ENCODE measurements at regions not wholly inside any gene's neighbourhood (a gene's known extent, or its start where the extent isn't known, plus 50 kb on each side); places are given as distances from the start of the nearest gene placed in this dataset.

DNA sequence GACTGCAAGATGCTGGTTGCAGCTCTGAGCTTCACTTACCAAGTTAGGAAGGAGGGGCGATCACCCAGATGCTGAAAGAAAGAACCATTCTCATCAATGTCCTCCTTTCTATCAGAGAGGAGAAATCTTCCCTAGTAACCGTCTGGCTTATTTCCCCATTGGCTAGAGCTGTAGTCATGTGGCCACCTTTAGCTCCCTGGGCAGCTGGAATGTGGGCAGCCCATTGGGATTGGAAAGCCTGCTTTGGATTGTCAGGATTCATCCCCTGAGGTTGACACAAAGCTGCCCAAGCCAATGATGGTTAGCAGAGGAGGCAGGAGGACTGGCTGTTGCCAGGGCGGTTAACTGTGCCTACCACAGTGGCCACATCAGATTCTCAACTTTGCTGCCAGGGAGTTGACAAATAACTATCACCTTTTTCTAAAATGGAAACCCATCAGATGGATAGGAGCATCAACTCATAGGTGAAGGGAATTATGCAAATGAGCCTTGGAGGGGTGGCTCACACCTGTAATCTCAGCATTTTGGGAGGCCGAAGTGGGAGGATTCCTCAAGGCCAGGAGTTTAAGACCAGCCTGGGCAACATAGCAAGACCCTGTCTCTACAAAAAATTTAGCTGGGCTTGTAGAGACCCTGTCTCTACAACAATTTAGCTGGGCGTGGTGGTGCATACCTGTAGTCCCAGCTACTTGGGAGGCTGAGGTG, 206.4 kb upstream of the GALNT17 start:
- Histone ChIP-seq H3K4me3 (ENCODE audit: low read depth, low read length) (no peak overlapping the region), H3K4me1 (ENCODE audit: insufficient read depth) (no peaks in the 10 kb centered on the region), H3K36me3 (ENCODE audit: insufficient read depth) (no peaks in the 10 kb centered on the region), H3K27ac (ENCODE audit: low read depth) (no peak overlapping the region)
- DNase-seq (ENCODE audit: extremely low spot score), result no peak
- 91% methylated on average over 5 of the region's 5 CpGs for WGBS

GRCh38 chr7:70926666-70927065, 205.3 kb upstream of the GALNT17 start:
- Histone ChIP-seq H3K36me3 (ENCODE audit: insufficient read depth) (no peaks in the 10 kb centered on the region), H3K4me3 (ENCODE audit: low read depth, low read length) (no peak overlapping the region), H3K4me1 (ENCODE audit: insufficient read depth) (no peaks in the 10 kb centered on the region), H3K27ac (ENCODE audit: low read depth) (no peak overlapping the region)
- DNase-seq (ENCODE audit: extremely low spot score), result peak; percentile 7
- 42% methylated on average over 4 of the region's 4 CpGs for WGBS

- Histone ChIP-seq H3K4me3 (ENCODE audit: low read depth, low read length) (no peak overlapping the region), H3K4me1 (ENCODE audit: insufficient read depth) (no peaks in the 10 kb centered on the region), H3K27ac (ENCODE audit: low read depth) (no peak overlapping the region), H3K36me3 (ENCODE audit: insufficient read depth) (no peaks in the 10 kb centered on the region)
- DNase-seq (ENCODE audit: extremely low spot score), result no peak
- WGBS, result 87% methylated on average over 8 of the region's 8 CpGs
Observed at GRCh38 chr7:70935311-70935710, 196.6 kb upstream of the GALNT17 start.

DNA sequence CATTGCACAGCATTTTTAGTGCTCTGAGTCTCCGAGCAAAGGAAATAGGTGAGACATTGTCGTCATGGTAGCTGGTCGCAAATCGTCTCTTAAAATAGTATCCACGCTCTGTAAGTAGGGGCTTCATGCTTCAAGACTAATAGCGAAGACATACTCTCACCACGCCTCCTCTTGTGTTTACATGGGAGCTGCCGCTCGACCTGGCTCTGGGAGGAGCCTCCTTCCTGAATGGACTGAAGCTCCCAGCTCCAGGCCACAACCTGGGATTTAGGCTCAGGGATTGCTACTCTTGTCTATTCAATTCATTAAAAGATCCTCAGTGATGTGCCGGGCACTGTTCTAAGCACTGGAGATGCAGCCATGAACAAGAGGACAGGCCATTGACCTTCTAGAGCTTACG, 196.1 kb upstream of the GALNT17 start:
- 71% methylated on average over 11 of the region's 11 CpGs for WGBS
- no peak for DNase-seq (ENCODE audit: extremely low spot score)
- H3K36me3 ChIP-seq (ENCODE audit: insufficient read depth), result no peaks in the 10 kb centered on the region
- H3K4me3 ChIP-seq (ENCODE audit: low read depth, low read length), result no peak overlapping the region
- H3K27ac ChIP-seq (ENCODE audit: low read depth), result no peak overlapping the region
- H3K4me1 ChIP-seq (ENCODE audit: insufficient read depth), result no peaks in the 10 kb centered on the region

DNA sequence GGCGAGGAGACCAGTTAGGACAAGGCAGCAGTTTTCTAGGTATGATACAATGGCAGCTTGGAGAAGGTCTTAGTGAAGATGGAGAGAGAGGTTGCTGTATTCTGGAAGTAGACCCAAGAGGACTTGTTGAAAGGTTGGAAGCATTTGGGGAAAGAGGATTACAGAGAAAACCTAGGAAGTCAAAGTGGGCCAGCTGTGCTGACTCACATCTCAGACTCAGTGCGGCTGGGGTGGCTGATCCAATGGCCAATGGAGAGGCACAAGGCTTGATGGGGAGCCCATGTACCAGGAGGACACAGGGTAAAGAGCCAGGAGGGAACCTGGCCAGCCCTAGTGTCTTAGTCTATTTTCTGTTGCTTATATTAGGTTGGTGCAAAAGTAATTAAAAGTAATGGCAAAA, 194.5 kb upstream of the GALNT17 start:
- no peaks in the 10 kb centered on the region for H3K36me3 ChIP-seq (ENCODE audit: insufficient read depth)
- no peak overlapping the region for H3K4me3 ChIP-seq (ENCODE audit: low read depth, low read length)
- WGBS, result 81% methylated on average over 2 of the region's 2 CpGs
- H3K4me1 ChIP-seq (ENCODE audit: insufficient read depth), result no peaks in the 10 kb centered on the region
- no peak for DNase-seq (ENCODE audit: extremely low spot score)
- no peak overlapping the region for H3K27ac ChIP-seq (ENCODE audit: low read depth)

DNA sequence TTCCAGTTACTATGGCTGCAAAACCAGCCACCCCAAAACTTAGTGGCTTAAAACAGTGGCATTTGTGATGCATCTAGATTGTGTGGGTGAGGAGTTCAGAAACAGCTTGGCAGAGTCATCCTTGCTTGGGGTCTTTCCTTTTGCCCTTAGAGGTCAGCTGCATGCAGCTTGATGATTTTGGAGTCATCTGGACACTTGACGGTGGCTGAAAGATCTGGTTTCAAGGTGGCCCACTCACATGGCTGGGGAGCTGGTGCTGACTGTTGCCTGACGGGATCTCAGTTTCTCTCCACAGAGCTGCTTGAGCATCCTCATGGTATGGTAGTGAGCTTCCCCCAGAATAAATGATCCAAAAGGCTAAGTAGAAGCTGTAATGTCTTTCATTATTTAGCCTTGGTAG, 191.3 kb upstream of the GALNT17 start:
- 92% methylated on average over 2 of the region's 2 CpGs for WGBS
- Histone ChIP-seq H3K4me1 (ENCODE audit: insufficient read depth) (no peaks in the 10 kb centered on the region), H3K4me3 (ENCODE audit: low read depth, low read length) (no peak overlapping the region), H3K36me3 (ENCODE audit: insufficient read depth) (no peaks in the 10 kb centered on the region), H3K27ac (ENCODE audit: low read depth) (no peak overlapping the region)
- no peak for DNase-seq (ENCODE audit: extremely low spot score)

DNA sequence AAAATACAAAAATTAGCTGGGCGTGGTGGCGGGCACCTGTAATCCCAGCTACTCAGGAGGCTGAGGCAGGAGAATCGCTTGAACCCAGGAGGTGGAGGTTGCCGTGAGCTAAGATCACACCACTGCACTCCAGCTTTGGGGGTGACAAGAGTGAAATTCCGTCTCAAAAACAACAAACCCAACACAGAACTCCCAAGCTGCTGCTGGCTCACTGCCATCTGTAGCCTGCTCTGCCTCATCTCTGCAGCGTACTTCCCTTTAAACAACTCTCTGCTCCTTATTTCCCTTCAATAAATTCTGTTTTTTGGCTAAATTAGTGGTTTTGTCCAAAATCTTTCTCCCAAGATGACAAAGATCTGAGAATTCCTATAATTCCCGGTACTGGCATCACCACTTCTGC, 189.2 kb upstream of the GALNT17 start:
- Histone ChIP-seq H3K36me3 (ENCODE audit: insufficient read depth) (no peaks in the 10 kb centered on the region), H3K27ac (ENCODE audit: low read depth) (no peak overlapping the region), H3K4me3 (ENCODE audit: low read depth, low read length) (no peak overlapping the region), H3K4me1 (ENCODE audit: insufficient read depth) (no peaks in the 10 kb centered on the region)
- DNase-seq (ENCODE audit: extremely low spot score), result no peak
- 74% methylated on average over 7 of the region's 7 CpGs for WGBS

GRCh38 chr7:70944516-70944915, 187.4 kb upstream of the GALNT17 start:
- no peaks in the 10 kb centered on the region for H3K4me1 ChIP-seq (ENCODE audit: insufficient read depth)
- H3K4me3 ChIP-seq (ENCODE audit: low read depth, low read length), result no peak overlapping the region
- DNase-seq (ENCODE audit: extremely low spot score), result no peak
- H3K27ac ChIP-seq (ENCODE audit: low read depth), result no peak overlapping the region
- H3K36me3 ChIP-seq (ENCODE audit: insufficient read depth), result no peaks in the 10 kb centered on the region
- 82% methylated on average over 4 of the region's 4 CpGs for WGBS

- H3K27ac ChIP-seq (ENCODE audit: low read depth), result no peak overlapping the region
- no peaks in the 10 kb centered on the region for H3K36me3 ChIP-seq (ENCODE audit: insufficient read depth)
- 76% methylated on average over 2 of the region's 2 CpGs for WGBS
- H3K4me3 ChIP-seq (ENCODE audit: low read depth, low read length), result no peak overlapping the region
- no peaks in the 10 kb centered on the region for H3K4me1 ChIP-seq (ENCODE audit: insufficient read depth)
- no peak for DNase-seq (ENCODE audit: extremely low spot score)
Observed at GRCh38 chr7:70947181-70947580, 184.8 kb upstream of the GALNT17 start.

DNA sequence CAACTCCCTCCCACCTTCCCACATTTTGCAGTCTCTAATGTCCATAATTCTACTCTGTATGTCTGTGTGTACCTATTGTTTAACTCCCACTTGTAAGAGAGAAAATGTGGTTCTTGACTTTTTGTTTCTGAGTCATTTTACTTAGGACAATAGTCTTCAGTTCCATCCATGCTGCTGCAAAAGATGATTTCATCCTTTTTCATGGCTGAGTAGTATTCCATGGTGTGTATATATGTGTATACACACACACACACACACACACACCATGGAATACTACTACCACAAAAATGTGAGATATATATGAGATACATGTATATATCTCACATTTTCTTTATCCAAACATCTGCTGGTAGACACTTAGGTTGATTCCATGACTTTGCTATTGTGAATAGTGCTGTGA, 182.1 kb upstream of the GALNT17 start:
- H3K4me1 ChIP-seq (ENCODE audit: insufficient read depth), result no peaks in the 10 kb centered on the region
- no peak for DNase-seq (ENCODE audit: extremely low spot score)
- H3K27ac ChIP-seq (ENCODE audit: low read depth), result no peak overlapping the region
- H3K4me3 ChIP-seq (ENCODE audit: low read depth, low read length), result no peak overlapping the region
- H3K36me3 ChIP-seq (ENCODE audit: insufficient read depth), result no peaks in the 10 kb centered on the region

- Histone ChIP-seq H3K27ac (ENCODE audit: low read depth) (no peak overlapping the region), H3K4me1 (ENCODE audit: insufficient read depth) (no peaks in the 10 kb centered on the region), H3K36me3 (ENCODE audit: insufficient read depth) (no peaks in the 10 kb centered on the region), H3K4me3 (ENCODE audit: low read depth, low read length) (no peak overlapping the region)
- DNase-seq (ENCODE audit: extremely low spot score), result no peak
- 91% methylated on average over 8 of the region's 8 CpGs for WGBS
Observed at GRCh38 chr7:70951271-70951962, 180.5 kb upstream of the GALNT17 start.

GRCh38 chr7:70952311-70952710, 179.6 kb upstream of the GALNT17 start:
- DNase-seq (ENCODE audit: extremely low spot score), result no peak
- H3K27ac ChIP-seq (ENCODE audit: low read depth), result no peak overlapping the region
- H3K36me3 ChIP-seq (ENCODE audit: insufficient read depth), result no peaks in the 10 kb centered on the region
- no peaks in the 10 kb centered on the region for H3K4me1 ChIP-seq (ENCODE audit: insufficient read depth)
- 92% methylated on average over 8 of the region's 8 CpGs for WGBS
- no peak overlapping the region for H3K4me3 ChIP-seq (ENCODE audit: low read depth, low read length)

DNA sequence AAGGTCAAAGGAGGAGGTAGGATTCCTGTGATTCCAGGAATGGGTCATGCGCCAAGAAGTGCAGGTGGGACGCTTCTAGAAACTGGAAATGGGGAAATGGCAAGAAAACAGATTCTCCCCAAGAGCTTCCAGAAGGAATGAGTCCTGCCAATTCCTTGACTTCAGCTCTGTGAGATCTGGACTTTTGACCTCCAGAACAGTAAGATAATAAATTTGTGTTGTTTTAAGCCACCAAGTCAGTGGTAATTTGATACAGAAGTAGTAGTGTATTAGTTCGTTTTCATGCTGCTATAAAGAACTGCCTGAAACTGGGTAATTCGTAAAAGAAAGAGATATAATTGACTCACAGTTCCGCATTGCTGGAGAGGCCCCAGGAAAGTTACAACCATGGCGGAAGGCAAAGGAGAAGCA, 178.6 kb upstream of the GALNT17 start:
- H3K36me3 ChIP-seq (ENCODE audit: insufficient read depth), result no peaks in the 10 kb centered on the region
- DNase-seq (ENCODE audit: extremely low spot score), result peak; percentile 28
- no peak overlapping the region for H3K4me3 ChIP-seq (ENCODE audit: low read depth, low read length)
- no peak overlapping the region for H3K27ac ChIP-seq (ENCODE audit: low read depth)
- H3K4me1 ChIP-seq (ENCODE audit: insufficient read depth), result no peaks in the 10 kb centered on the region
- WGBS, result 49% methylated on average over 6 of the region's 6 CpGs

- no peak overlapping the region for H3K4me3 ChIP-seq (ENCODE audit: low read depth, low read length)
- DNase-seq (ENCODE audit: extremely low spot score), result no peak
- 23% methylated on average over 6 of the region's 6 CpGs for WGBS
- no peaks in the 10 kb centered on the region for H3K4me1 ChIP-seq (ENCODE audit: insufficient read depth)
- H3K27ac ChIP-seq (ENCODE audit: low read depth), result no peak overlapping the region
- H3K36me3 ChIP-seq (ENCODE audit: insufficient read depth), result no peaks in the 10 kb centered on the region
Observed at GRCh38 chr7:70953796-70954195, 178.1 kb upstream of the GALNT17 start.
